Skin epidermis (tissue), 12 donors: ENCODE measurements at regions not wholly inside any gene's neighbourhood (a gene's known extent, or its start where the extent isn't known, plus 50 kb on each side); places are given as distances from the start of the nearest gene placed in this dataset.
"Not testable (repeated sequence)": the region's sequence is repeated elsewhere in the genome, so short reads cannot be mapped to it uniquely, and the experiment has no call there.

ENCODE experiments used
- H3K27ac ChIP-seq, 21 experiments: fragments of 200-600 bp; sonication (generic) in 11 of 21; one replicate each; pipeline ENCODE4 v1.5.0; 2020; ENCODE audit warnings: mild to moderate bottlenecking in 3 of 21, inconsistent platforms in 2 of 21, moderate library complexity in 2 of 21
- H3K4me3 ChIP-seq, 7 experiments: fragments of 200-600 bp; sonication (generic) in 2 of 7; one replicate each; pipeline ENCODE4 v1.5.0; 2020; ENCODE audit warnings: inconsistent platforms in 2 of 7, mild to moderate bottlenecking in 2 of 7, moderate library complexity in 1 of 7

DNA sequence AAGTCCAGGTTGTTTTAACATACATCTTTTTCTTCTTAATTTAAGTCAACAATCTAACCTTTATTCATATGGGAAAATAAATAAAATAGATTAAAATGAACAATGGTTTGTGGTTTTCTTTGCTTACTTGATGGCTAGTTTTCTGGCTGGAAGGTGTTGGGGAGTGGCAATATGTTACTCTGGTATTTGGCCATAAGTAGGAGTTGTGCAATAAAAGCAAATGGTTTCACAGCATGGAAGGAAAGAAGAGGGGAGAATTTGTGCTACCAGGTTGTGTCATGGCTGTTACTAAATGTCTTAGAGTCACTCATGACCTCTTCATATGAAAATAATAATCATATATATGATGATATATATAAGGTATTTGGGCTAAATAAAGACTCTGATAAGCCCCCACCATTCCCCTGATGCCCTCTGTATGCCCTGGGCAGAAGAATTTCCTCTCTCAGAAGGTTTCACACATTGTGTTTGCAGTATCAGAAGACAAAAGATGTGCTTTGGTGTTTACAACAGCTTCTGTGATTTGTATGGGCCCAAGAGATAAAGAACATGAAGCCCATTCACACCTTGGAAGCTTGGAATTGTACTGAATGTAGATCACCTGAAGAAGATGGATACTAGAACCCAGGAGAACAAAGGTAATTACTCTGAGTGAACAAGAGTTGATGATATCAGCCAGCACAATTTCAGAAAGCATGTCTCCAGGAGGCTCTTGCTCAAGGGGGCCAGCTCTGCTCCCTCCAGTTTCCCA lies 160.9 kb downstream of the ALG10B start:
- no peak overlapping the region for H3K4me3 ChIP-seq
- H3K27ac ChIP-seq, result no peak overlapping the region

DNA sequence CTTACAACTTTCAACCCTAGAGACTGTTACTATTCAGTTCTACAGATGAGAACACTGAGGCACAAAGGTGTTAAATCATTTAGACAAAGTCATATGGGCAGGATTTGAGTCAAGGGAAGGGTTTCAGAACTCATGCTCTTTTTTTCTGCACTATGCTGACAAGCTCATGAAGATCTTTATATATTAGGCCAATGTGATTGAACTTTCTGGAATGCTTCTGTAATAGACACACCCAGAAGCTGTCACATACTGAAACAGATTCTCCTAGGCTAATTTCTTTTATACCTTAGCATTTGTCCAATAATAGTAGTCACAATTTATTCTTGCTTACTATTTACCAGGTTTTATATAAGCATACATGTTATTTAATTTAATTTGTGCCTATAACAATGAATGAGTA lies 164.0 kb downstream of the ALG10B start:
- Histone ChIP-seq H3K27ac (no peak overlapping the region), H3K4me3 (no peak overlapping the region)

DNA sequence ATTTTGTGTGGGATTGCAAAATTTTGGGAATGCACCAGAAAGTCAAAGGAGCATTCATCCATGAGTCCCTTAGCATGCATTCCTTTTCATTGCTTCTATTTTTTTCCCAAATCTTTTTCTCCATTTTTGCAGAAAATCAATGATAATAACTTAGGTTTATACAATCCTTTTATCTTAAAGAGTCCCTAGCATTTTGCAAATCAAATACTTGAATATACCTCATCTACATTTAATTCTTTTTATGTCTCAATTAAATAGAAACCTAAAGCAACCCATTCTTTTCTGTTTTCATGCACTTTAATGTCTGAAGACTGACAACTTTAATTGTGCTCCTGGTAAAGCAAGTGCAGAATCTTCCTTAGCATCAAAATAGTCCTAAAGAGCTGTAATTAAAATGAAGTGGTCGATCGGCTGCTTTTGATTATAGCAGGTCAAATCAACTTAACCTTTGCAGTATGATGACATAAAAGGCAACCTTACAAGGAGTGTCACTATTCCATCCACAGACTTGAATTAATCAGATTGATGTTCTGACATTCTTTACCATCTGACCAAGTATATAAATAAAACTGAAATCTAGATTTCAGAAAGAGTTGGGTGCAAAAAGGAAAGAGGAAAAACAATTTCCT lies 168.4 kb downstream of the ALG10B start:
- Histone ChIP-seq H3K27ac (no peak overlapping the region), H3K4me3 (no peak overlapping the region)

DNA sequence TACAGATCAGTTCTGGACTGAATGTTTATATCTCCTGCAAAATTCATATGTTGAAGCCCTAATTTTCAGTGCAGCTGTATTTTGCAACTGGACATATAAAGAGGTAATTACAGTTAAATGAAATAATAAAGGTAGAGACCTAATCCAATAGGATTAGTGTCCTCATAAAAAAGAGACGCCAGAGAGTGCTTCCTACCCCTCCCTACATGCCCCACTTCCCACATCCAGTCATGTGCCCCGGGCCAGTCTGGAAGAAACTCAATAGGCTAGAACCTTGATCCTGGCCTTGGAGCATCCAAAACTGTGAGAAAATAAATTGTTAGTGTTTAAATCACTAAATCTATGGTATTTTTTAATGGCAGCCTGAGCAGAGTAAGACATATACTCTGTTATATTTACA lies 172.3 kb downstream of the ALG10B start:
- Histone ChIP-seq H3K27ac (no peak overlapping the region), H3K4me3 (no peak overlapping the region)

DNA sequence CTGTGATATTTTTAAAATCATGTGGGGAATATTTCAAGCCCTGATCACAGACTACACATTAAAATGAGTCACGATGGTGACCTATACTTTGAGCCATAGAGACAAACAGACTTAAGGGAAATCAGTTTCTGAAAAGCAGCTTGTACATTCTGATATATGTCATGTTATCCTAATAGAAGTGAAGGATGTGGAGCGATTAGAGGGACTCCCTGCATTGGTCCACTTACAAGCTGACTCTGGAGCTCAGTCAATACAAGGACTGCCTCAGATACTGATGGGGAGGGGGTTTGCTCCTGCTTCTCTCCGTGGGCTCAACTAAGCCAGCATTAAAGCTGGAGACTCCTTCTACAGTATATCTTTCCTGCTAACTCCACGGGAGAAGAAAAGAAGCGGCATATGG lies 173.5 kb downstream of the ALG10B start:
- H3K4me3 ChIP-seq, result no peak overlapping the region
- no peak overlapping the region for H3K27ac ChIP-seq

DNA sequence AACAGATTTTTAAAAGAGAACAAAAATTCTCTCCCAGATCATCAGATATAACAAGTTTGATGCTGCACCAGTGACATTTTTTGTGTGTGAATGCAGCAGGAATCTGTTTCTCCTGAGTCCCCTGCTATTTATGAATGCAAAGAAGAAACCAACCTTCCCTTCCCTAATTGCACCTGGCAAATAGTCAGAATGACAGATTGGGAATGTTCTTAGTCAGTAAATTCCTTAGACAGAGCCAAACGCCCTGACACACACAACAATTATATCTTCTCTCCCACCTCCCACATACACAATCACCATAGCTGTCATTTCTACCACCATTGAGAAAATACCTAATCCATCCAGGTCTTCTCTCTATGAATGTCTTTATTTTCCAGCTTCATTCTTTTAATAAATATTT lies 174.4 kb downstream of the ALG10B start:
- Histone ChIP-seq H3K4me3 (no peak overlapping the region), H3K27ac (no peak overlapping the region)

DNA sequence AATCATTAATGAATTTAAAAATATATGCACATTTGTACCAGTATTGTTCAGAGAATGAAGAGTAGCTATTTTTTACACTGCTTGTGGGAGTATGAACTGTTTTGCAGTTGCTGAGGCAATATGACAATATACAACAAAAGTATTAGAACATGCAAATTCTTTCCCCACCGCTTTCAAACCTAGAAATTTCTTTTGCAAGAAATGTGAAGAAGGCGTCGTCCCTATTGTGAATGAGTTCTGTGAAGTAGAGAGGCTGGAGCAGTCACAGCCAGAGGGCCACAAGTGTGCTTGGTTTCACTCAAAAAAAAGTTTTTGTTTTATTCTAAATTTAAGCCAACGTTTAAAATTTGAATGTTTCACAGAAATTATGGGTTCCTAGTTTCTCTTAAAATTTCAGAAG lies 184.9 kb downstream of the ALG10B start:
- Histone ChIP-seq H3K27ac (no peak overlapping the region), H3K4me3 (no peak overlapping the region)

DNA sequence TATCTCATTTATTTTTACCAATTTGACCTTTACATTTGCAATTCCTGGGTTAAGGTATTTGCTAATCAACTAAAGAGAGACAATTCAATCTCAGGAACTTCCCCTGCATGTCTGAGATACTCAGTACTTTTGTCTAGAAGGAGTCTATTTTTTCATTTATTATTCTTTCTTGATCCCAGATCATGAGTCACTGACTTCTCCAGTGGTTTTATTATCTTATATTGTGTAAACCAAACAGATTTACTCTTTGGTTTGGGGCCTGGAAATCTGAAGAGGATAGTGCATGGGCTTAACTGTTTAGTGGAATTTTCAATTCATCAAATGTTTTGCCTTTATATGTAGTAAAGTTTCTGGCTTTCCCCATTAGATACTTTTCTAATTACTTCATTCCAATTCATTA lies 185.4 kb downstream of the ALG10B start:
- no peak overlapping the region for H3K4me3 ChIP-seq
- no peak overlapping the region for H3K27ac ChIP-seq

DNA sequence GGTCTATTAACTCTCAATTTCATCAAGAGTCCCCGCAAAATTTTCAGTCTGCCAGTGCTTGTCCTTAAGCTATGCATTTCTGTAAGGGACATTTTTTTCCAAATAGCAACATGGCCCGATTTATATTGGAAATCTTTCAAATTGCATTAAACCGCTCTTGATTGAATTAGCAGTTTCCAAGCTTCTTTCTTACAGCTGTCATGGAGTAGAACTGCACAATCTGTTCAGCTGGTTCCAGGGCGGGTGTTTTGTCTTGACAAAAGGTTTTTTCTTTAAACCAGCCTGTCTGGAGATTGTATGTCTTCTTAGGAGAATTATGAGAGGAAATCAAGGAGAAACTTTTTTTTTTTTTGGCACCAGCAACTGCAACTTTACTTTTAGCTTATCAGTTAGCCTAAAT lies 185.8 kb downstream of the ALG10B start:
- Histone ChIP-seq H3K27ac (no peak overlapping the region), H3K4me3 (no peak overlapping the region)

DNA sequence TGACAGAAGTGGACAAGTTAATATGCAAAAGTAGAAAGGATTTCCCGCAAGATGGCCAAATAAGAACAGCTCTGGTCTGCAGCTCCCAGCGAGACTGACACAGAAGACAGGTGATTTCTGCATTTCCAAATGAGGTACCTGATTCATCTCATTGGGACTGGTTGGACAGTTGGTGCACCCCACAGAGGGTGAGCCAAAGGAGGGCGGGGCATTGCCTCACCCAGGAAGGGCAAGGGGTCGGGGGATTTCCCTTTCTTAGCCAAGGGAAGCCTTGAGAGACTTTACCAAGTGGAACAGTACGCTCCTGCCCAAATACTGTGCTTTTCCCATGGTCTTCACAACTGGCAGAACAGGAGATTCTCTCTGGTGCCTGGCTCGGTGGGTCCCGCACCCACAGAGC lies 191.3 kb downstream of the ALG10B start:
- Histone ChIP-seq H3K27ac (no peak overlapping the region), H3K4me3 (no peak overlapping the region)

DNA sequence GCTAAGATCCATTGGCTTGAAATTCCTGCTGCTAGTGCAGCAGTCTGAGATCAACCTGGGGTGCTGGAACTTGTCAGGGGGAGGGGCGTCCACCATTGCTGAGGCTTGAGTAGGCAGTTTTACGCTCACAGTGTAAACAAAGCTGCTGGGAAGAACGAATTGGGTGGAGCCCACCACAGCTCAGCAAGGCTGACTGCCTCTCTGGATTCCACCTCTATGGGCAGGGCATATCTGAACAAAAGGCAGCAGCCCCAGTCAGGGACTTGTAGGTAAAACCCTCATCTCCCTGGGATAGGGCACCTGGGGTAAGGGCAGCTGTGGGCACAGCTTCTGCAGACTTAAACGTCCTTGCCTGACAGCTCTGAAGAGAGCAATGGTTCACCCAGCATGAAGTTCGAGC lies 191.7 kb downstream of the ALG10B start:
- H3K27ac ChIP-seq, result no peak overlapping the region
- H3K4me3 ChIP-seq, result no peak overlapping the region

DNA sequence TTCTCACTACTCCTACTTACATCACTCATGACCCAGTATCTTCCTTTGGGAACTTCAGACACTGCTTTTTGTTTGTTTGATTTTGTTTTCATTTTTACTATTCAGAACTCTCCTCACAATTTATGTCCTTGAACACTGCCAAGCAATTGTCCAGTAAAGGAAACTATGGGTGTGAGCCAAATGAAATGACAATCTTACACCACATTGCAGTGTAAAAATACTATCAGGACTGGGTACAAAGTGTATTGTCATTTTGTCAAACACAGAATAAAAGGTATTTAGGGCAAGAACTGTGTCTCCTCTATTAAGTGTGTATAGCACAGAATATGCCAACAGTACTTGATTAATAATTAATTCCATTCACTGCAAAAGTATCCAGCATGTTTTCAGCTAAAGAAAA lies 199.3 kb downstream of the ALG10B start:
- H3K27ac ChIP-seq, result no peak overlapping the region
- H3K4me3 ChIP-seq, result no peak overlapping the region

DNA sequence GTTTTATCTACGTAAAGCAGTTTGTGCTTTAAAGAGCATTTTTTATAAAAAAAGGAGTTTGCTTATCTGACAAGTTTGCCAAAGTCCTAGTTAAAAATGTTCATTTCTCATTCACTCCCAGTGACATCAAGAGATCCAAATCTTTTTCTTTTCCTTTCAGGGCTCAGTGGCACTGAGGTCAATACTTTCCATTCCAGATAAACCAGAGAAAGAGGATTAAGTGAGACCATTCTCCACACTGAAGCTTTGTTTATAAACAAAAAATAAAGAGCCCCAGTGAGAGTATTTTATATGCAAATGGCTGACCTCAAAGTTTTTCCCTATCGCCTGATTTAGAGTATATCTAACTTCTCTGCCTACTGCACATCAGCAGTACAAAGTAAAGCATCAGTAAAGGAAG lies 199.8 kb downstream of the ALG10B start:
- H3K27ac ChIP-seq, result no peak overlapping the region
- H3K4me3 ChIP-seq, result no peak overlapping the region

DNA sequence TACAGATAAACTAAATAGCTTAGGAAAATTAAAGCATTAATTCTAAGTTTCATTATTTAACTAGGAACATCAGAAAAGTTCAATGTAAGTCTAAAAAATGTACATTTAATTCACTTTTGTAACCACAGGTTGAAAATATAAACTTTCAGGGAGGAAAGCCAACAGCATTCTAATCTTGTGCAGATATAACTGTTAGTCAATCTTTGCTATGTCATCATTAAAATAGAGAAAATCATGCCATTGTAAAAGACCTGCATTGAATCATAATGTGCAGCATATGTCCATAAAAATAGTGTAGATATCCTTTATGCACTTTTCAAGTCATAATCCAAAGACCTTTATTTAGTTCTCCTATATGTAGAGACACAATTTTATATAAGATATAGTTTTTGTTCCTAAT lies 207.3 kb downstream of the ALG10B start:
- H3K4me3 ChIP-seq, result no peak overlapping the region
- no peak overlapping the region for H3K27ac ChIP-seq

DNA sequence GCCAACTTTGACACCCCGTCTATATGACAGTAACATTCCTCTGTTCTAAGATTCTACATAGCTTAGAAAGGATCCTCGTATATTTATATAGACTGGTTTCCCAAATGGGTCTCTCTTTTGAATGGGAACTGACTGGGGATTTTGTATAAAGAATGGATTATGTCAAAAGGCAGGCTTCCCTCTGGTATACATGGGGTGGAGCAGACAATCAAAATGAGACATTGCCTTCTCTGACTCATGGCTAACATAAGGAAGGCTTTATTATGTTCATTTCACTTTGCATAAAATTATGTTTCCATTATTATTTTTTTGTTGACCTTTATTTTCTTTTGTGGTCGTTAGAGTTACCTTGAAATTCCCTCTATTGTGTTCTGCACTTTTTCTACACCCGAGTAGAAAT lies 211.1 kb downstream of the ALG10B start:
- no peak overlapping the region for H3K27ac ChIP-seq

DNA sequence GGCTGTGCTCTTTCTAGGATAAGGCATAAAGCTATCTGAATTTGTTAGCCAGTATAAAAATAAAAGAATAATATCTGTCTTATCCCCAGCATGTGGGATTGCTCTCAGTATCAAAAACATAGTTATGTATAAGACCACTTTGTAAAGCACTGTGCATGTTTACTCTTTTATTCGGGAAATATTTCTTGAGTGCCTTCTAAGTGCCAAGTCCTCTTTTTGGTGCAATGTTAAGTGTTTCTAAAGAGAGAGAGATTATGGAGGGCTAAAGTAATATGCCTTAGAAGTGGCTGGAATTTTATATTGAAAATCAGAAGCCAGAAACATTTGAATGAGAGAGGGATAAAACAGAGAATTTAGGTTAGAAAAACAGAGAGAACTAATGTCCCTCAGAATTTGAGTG lies 212.0 kb downstream of the ALG10B start:
- no peak overlapping the region for H3K4me3 ChIP-seq
- no peak overlapping the region for H3K27ac ChIP-seq

More for the DNA sequence above, 211.1 kb downstream of the ALG10B start:
- no peak overlapping the region for H3K4me3 ChIP-seq

DNA sequence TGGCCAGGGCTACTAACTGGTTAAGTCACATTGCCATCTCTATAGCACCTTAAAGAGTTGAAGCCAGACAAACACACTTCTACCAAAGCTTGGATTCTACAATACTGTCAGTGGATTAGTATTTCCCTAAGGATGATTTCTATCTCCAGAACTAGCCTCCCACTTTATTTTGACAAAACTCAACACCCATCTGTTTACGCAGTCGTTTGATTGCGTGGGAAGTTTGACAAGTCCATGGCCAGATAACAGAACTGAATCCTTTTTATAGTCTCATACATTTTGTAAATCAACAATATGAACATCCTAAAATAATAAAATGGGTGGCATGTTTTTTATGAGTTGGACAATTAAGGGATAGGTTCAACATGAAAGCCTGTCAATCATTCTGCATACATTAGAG lies 212.7 kb downstream of the ALG10B start:
- not testable (repeated sequence) for H3K4me3 ChIP-seq, H3K27ac ChIP-seq

DNA sequence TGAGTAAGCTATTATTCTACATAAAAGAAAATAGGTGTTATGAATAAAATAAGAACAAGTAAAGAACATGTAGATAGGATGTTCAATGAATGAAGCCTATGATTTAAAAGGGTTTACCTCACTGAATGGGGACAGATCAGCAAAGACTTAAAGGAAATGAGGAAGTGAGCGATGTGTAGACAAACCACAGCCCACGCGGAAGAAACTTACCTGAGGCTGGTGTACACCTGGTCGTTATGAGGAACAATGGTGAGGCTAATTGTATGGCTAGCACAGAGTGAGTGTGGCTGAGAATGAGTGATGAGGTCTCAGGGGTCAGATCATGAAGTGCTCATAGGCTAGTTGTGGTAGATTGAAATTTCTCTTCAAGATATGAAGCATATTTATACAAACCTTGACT lies 221.7 kb downstream of the ALG10B start:
- no peak overlapping the region for H3K4me3 ChIP-seq

DNA sequence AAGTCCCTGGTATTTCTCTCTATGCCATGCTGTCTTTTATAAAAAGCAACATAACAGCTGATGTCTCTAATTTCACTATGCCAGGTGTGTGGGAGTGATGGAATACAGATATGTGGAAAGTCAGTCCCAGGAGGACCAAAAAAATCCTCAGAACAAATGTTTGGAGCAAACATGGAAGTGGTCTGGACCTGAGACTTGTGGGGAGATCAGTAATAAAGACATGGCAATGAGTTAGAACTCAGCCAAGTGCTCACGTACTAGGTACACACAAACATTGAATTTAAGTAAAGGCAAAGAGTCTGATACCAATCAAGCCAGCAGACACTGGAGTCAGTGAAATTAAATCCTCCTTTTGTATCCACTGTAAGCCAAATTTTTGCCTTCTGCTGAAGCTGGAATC lies 223.6 kb downstream of the ALG10B start:
- Histone ChIP-seq H3K4me3 (no peak overlapping the region), H3K27ac (no peak overlapping the region)

More for the DNA sequence above, 221.7 kb downstream of the ALG10B start:
- no peak overlapping the region for H3K27ac ChIP-seq

DNA sequence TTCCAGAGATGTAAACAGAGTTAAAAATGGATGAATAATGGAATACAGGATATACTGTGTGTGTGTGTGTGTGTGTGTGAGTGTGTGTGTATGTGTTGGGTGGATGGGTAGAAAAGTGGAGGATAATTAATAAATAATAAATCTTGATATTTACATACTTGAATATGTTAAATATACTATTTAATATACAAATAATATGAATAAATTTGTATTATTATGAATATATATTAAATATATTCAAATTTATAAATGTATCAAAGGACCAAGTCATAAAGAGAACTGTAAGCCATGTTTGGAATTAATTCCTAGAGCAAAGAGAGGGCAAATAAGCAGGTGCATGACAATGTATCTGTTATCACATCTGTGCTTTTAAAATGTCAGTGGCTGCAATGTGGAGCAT lies 225.3 kb downstream of the ALG10B start:
- Histone ChIP-seq H3K27ac (no peak overlapping the region), H3K4me3 (no peak overlapping the region)

DNA sequence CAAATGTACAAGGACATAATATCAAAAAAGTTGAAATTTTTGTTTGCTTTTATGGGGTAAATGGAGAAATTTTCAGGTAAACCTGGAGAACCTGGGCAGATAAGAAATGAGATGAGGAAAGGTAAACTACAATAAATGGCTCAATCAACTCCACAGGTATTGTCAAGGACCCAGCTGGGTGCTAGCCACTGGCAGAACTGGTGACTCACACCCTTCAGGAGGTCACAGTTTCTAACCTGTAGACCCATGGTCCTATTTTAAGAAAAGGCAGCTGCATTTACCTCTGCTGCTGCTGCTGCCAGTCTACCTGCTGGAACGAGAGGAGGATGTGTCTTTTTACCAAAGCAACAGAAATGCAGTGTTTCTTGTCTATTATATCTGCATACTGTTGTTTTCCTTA lies 226.6 kb downstream of the ALG10B start:
- Histone ChIP-seq H3K4me3 (no peak overlapping the region), H3K27ac (no peak overlapping the region)
